ENCODE measurements at regions not wholly inside any gene's neighbourhood (a gene's known extent, or its start where the extent isn't known, plus 50 kb on each side); places are given as distances from the start of the nearest gene placed in this dataset.

GRCh38 chr14:76322594-76323220, 53.2 kb upstream of the ESRRB start:
- no peak for TF ChIP-seq CTCF (IDR thresholded peaks at IDR 0.05)
- H3K27me3 ChIP-seq: peaks cover 3% of the 10 kb centered on the region
- WGBS: 77% methylated on average over 12 of the region's 12 CpGs
- no peaks in the 10 kb centered on the region for H3K9me3 ChIP-seq
- no peak overlapping the region for H3K27ac ChIP-seq
- H3K4me1 ChIP-seq: no peaks in the 10 kb centered on the region
- DNase-seq (ENCODE audit: low spot score in 2 of 2): no peak
- no peaks in the 10 kb centered on the region for H3K36me3 ChIP-seq
- H3K4me3 ChIP-seq: no peak overlapping the region

DNA sequence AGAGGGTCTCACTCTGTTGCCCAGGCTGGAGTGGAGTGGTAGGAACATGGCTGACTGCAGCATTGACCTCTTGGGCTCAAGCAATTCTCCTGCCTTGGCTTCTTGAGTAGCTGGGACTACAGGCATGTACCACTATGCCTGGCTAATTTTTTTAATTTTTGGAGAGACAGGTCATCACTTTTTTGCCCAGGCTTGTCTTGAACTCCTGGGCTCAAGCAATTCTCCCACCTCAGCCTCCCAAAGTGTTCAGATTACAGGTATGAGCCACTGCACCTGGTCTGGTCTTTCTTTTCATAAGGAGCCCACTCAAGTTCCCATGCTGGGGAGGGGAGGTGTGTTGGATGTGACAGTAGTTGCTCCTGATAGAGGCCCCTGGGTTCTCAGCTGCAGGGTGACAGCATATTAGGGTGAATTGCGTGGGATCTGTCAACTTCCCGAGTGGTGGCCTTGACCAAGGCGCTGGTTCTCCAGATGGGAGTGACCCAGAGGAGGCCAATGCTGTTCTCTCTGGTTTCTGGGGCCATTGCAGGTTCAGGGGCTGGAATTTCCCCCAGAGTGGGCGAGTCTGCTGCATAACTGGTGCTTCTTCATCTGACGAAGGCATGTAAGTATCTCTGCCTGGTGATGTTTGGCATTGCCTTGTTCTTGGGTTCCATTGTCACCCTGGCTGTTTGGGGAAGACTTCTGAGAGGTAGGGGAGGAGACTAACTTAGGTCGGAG, 52.4 kb upstream of the ESRRB start:
- DNase-seq (ENCODE audit: low spot score in 2 of 2): no peak
- H3K36me3 ChIP-seq: no peaks in the 10 kb centered on the region
- no peak overlapping the region for H3K4me3 ChIP-seq
- H3K27ac ChIP-seq: no peak overlapping the region
- 66% methylated on average over 6 of the region's 6 CpGs for WGBS
- no peaks in the 10 kb centered on the region for H3K9me3 ChIP-seq
- TF ChIP-seq POLR2A (IDR thresholded peaks at IDR 0.05): no peak
- TF ChIP-seq EP300 (IDR thresholded peaks at IDR 0.05): no peak
- TF ChIP-seq CTCF (IDR thresholded peaks at IDR 0.05): no peak
- TF ChIP-seq POLR2AphosphoS5 (IDR thresholded peaks at IDR 0.05): no peak
- H3K27me3 ChIP-seq: peaks cover 9% of the 10 kb centered on the region
- no peaks in the 10 kb centered on the region for H3K4me1 ChIP-seq

DNA sequence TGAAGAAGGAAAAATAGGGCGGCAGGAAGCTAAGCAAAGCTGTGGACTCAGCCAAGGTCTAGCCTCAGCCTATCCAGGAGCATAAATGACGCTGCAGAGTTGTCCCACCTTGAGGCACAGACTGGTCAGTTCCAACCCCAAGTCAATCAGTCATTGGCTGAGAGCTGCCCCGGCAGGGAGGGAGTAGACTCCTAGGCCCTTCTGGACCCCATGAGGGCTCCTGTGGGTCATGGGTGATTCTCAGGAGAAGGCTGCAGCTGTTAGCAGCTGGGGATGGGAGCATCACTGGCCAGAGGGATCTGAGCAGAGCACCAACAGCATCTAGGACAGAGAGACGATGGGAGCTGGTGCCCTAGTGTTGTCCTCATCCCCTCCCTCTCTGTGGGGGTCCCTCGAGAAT, 51.8 kb upstream of the ESRRB start:
- Histone ChIP-seq H3K9me3 (no peaks in the 10 kb centered on the region), H3K4me1 (no peaks in the 10 kb centered on the region), H3K36me3 (no peaks in the 10 kb centered on the region), H3K27ac (no peak overlapping the region), H3K27me3 (peaks cover 16% of the 10 kb centered on the region), H3K4me3 (no peak overlapping the region)
- WGBS: 81% methylated on average over 4 of the region's 5 CpGs
- no peak for DNase-seq (ENCODE audit: low spot score in 2 of 2)
- TF ChIP-seq POLR2A (IDR thresholded peaks at IDR 0.05) (no peak), EP300 (IDR thresholded peaks at IDR 0.05) (no peak), CTCF (IDR thresholded peaks at IDR 0.05) (no peak), POLR2AphosphoS5 (IDR thresholded peaks at IDR 0.05) (no peak)

All from suprapubic skin (tissue), 4 donors.